Neural crest cell (in vitro differentiated cells): ENCODE measurements at regions not wholly inside any gene's neighbourhood (a gene's known extent, or its start where the extent isn't known, plus 50 kb on each side); places are given as distances from the start of the nearest gene placed in this dataset.

Source experiments
- DNase-seq: peaks from one replicate; pipeline ENCODE4 v3.0.0; 2021; ENCODE audit warnings: low read depth, mixed read lengths, low spot score
- H3K27ac Mint-ChIP-seq: one replicate; pipeline ENCODE4 v1.8.0; 2021; ENCODE audit warnings: mild to moderate bottlenecking, mixed read lengths; ENCODE audit not compliant: unreplicated experiment
- H3K27me3 Mint-ChIP-seq: 2 replicates; pipeline ENCODE4 v1.8.0; 2021; ENCODE audit warnings: low read depth, mild to moderate bottlenecking, mixed read lengths
- H3K36me3 Mint-ChIP-seq: 2 replicates; pipeline ENCODE4 v1.8.0; 2021; ENCODE audit warnings: low read depth, mild to moderate bottlenecking, mixed read lengths
- H3K4me1 Mint-ChIP-seq: 2 replicates; pipeline ENCODE4 v1.8.0; 2021; ENCODE audit warnings: mixed read lengths
- H3K4me3 Mint-ChIP-seq: one replicate; pipeline ENCODE4 v1.8.0; 2021; ENCODE audit warnings: mild to moderate bottlenecking, mixed read lengths
- H3K9me3 Mint-ChIP-seq: 2 replicates; pipeline ENCODE4 v1.8.0; 2021; ENCODE audit warnings: mixed read lengths
- TF ChIP-seq, protein P1 (sequence below): fragments of 200-600 bp; sonication (generic); conservative IDR thresholded peaks from 2 replicates; pipeline ENCODE4 v1.5.0; 2021; ENCODE audit warnings: antibody characterized with exemption, mild to moderate bottlenecking

- no peak for DNase-seq
- Mint-ChIP-seq H3K36me3 (no peaks in the 10 kb centered on the region), H3K27me3 (no peaks in the 10 kb centered on the region), H3K4me3 (no peak overlapping the region), H3K27ac (no peak overlapping the region), H3K4me1 (no peaks in the 10 kb centered on the region), H3K9me3 (peaks cover 8% of the 10 kb centered on the region)
- TF ChIP-seq, protein P1, sequence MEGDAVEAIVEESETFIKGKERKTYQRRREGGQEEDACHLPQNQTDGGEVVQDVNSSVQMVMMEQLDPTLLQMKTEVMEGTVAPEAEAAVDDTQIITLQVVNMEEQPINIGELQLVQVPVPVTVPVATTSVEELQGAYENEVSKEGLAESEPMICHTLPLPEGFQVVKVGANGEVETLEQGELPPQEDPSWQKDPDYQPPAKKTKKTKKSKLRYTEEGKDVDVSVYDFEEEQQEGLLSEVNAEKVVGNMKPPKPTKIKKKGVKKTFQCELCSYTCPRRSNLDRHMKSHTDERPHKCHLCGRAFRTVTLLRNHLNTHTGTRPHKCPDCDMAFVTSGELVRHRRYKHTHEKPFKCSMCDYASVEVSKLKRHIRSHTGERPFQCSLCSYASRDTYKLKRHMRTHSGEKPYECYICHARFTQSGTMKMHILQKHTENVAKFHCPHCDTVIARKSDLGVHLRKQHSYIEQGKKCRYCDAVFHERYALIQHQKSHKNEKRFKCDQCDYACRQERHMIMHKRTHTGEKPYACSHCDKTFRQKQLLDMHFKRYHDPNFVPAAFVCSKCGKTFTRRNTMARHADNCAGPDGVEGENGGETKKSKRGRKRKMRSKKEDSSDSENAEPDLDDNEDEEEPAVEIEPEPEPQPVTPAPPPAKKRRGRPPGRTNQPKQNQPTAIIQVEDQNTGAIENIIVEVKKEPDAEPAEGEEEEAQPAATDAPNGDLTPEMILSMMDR, result no peak
Measured at GRCh38 chr2:142259356-142259755, 128.5 kb upstream of the LRP1B start.

DNA sequence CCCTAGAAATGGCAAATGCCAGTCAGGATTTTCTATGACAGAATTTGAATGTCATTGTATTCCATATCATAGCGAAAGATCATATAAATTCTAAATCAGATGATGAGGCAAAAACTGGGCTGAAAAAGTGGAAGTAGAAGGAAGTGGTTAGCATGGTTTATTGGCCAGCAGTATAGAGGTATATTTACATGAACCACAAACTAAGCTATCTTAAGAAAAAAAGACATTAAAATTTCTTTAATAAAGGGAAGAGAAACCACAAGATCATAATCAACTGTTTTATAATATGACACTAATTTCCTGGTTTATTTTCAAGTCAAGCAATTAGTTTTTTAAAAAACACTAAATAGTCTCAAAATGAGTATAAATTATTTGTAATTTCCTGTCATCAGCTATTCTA lies 123.2 kb upstream of the LRP1B start:
- no peak overlapping the region for H3K27ac Mint-ChIP-seq
- TF ChIP-seq, protein P1, result no peak

GRCh38 chr2:142241016-142241415 lies 110.2 kb upstream of the LRP1B start:
- no peak overlapping the region for H3K4me3 Mint-ChIP-seq
- peaks cover 7% of the 10 kb centered on the region for H3K4me1 Mint-ChIP-seq
- TF ChIP-seq, protein P1, result no peak
- no peaks in the 10 kb centered on the region for H3K36me3 Mint-ChIP-seq
- DNase-seq, result no peak
- no peak overlapping the region for H3K27ac Mint-ChIP-seq
- H3K9me3 Mint-ChIP-seq, result no peaks in the 10 kb centered on the region
- H3K27me3 Mint-ChIP-seq, result no peaks in the 10 kb centered on the region

More for the DNA sequence above, 123.2 kb upstream of the LRP1B start:
- no peak overlapping the region for H3K4me3 Mint-ChIP-seq
- H3K9me3 Mint-ChIP-seq, result peaks cover 8% of the 10 kb centered on the region
- H3K36me3 Mint-ChIP-seq, result no peaks in the 10 kb centered on the region
- H3K4me1 Mint-ChIP-seq, result no peaks in the 10 kb centered on the region
- DNase-seq, result no peak
- H3K27me3 Mint-ChIP-seq, result no peaks in the 10 kb centered on the region

DNA sequence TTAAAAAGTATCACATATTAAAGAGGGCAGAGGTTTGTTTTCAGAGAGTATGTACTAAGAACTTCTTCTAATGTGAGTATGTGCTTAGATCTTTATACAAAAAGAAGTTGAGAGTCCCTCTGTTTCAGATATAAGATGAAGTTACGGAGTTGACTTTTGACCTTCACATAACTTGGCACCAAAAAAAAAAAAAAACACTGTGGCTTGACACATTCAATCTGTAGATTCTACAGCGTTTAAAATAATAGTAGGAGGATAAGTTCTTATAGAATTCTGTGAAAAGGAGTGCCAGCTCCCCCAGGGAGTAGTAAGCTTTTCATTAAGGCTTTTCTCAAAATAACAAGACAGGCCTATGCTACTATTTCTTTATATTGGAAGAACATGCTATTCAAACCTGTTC lies 105.4 kb upstream of the LRP1B start:
- H3K4me1 Mint-ChIP-seq, result peaks cover 10% of the 10 kb centered on the region
- no peak overlapping the region for H3K4me3 Mint-ChIP-seq
- DNase-seq, result no peak
- H3K36me3 Mint-ChIP-seq, result no peaks in the 10 kb centered on the region
- TF ChIP-seq, protein P1, result no peak
- no peak overlapping the region for H3K27ac Mint-ChIP-seq
- H3K9me3 Mint-ChIP-seq, result no peaks in the 10 kb centered on the region
- H3K27me3 Mint-ChIP-seq, result no peaks in the 10 kb centered on the region

- Mint-ChIP-seq H3K9me3 (no peaks in the 10 kb centered on the region), H3K4me1 (peaks cover 10% of the 10 kb centered on the region), H3K36me3 (no peaks in the 10 kb centered on the region), H3K27ac (no peak overlapping the region), H3K4me3 (no peak overlapping the region), H3K27me3 (no peaks in the 10 kb centered on the region)
- TF ChIP-seq, protein P1, result no peak
- DNase-seq, result no peak
Measured at GRCh38 chr2:142234741-142235140, 103.9 kb upstream of the LRP1B start.

- H3K4me3 Mint-ChIP-seq, result no peak overlapping the region
- H3K27ac Mint-ChIP-seq, result no peak overlapping the region
Measured at GRCh38 chr2:142223309-142223708, 92.5 kb upstream of the LRP1B start.

More at GRCh38 chr2:142223309-142223708, 92.5 kb upstream of the LRP1B start:
- H3K4me1 Mint-ChIP-seq, result no peaks in the 10 kb centered on the region
- H3K36me3 Mint-ChIP-seq, result no peaks in the 10 kb centered on the region
- H3K9me3 Mint-ChIP-seq, result peaks cover 2% of the 10 kb centered on the region
- TF ChIP-seq, protein P1, result no peak
- DNase-seq, result no peak
- H3K27me3 Mint-ChIP-seq, result no peaks in the 10 kb centered on the region
